Endothelial cell of umbilical vein (primary cell): ENCODE measurements at regions not wholly inside any gene's neighbourhood (a gene's known extent, or its start where the extent isn't known, plus 50 kb on each side); places are given as distances from the start of the nearest gene placed in this dataset.

Experiments
- BruUV-seq: library from RNA; stranded (reverse); fragments of 400-500 nt; replicated peaks from 2 replicates; lab custom pipeline; 2021; lab: Mats Ljungman, UMichigan
- CTCF ChIA-PET: fragments of 300-600, 350-600 bp; sonication (Branson Sonifier 250); formaldehyde crosslinking; loops from one replicate; lab custom pipeline; 2021; ENCODE audit warnings: antibody characterized with exemption, inconsistent platforms; lab: Charles Lee
- POLR2A ChIA-PET: fragments of 300-600, 350-600 bp; sonication (Branson Sonifier 250); formaldehyde crosslinking; loops from one replicate; lab custom pipeline; 2021; ENCODE audit warnings: antibody characterized with exemption, inconsistent platforms; lab: Charles Lee
- DNase-seq: peaks from one replicate; pipeline ENCODE4 v3.0.0-alpha.2; 2011; ENCODE audit warnings: low read depth, low spot score
- FAIRE-seq: peaks from 2 replicates; lab custom pipeline; 2011; peaks lifted over from hg19 to GRCh38; lab: Jason Lieb, UNC
- H2AFZ ChIP-seq: 2 replicates; pipeline ENCODE4 v1.6.0; 2012; ENCODE audit warnings: low read depth, low read length, control low read depth, inconsistent platforms
- H3K27ac ChIP-seq: 2 replicates; pipeline ENCODE4 v1.5.1; 2011; ENCODE audit warnings: low read depth, mild to moderate bottlenecking, control low read depth, low read length, moderate library complexity; ENCODE audit not compliant: insufficient read depth
- H3K27me3 ChIP-seq, 2 experiments: 2 replicates each; pipeline versions ENCODE4 v1.6.0 to v1.6.1; 2011; ENCODE audit warnings: low read length in 2 of 2, mixed read lengths in 1 of 2; ENCODE audit not compliant: control insufficient read depth in 2 of 2, insufficient read depth in 2 of 2
- H3K36me3 ChIP-seq, 2 experiments: 2 replicates in 1 of 2; 3 replicates in 1 of 2; pipeline ENCODE4 v1.5.1; 2011; ENCODE audit warnings: low read length in 2 of 2, mild to moderate bottlenecking in 1 of 2, moderate library complexity in 1 of 2; ENCODE audit not compliant: control insufficient read depth in 2 of 2, insufficient read depth in 2 of 2; ENCODE audit errors: extremely low read depth in 1 of 2
- H3K4me1 ChIP-seq: 3 replicates; pipeline ENCODE4 v1.5.1; 2011; ENCODE audit warnings: mild to moderate bottlenecking, low read length; ENCODE audit not compliant: control insufficient read depth, insufficient read depth; ENCODE audit errors: extremely low read depth
- H3K4me2 ChIP-seq: 2 replicates; pipeline ENCODE4 v1.6.1; 2011; ENCODE audit warnings: low read length, control low read depth, mixed read lengths; ENCODE audit not compliant: insufficient read depth
- H3K4me3 ChIP-seq, 3 experiments: fragments of 200-600 bp in 1 of 3; sonication (generic), shearing (Covaris generic) in 1 of 3; replicated peaks in 1 of 3; 2 replicates each; pipeline ENCODE4 v1.5.1; 2011 to 2016; ENCODE audit warnings: control low read depth in 3 of 3, low read length in 3 of 3, mild to moderate bottlenecking in 2 of 3, inconsistent platforms in 1 of 3, low read depth in 1 of 3, moderate library complexity in 1 of 3; ENCODE audit not compliant: insufficient read depth in 1 of 3
- H3K79me2 ChIP-seq: 2 replicates; pipeline ENCODE4 v1.6.0; 2012; ENCODE audit warnings: low read length, inconsistent platforms; ENCODE audit not compliant: control insufficient read depth, insufficient read depth
- H3K9ac ChIP-seq: replicated peaks from 2 replicates; pipeline ENCODE3; 2011; ENCODE audit warnings: low read length, control low read depth; ENCODE audit not compliant: insufficient read depth; ENCODE audit errors: extremely low read depth
- H3K9me1 ChIP-seq: replicated peaks from 3 replicates; pipeline ENCODE4 v1.6.0; 2011; ENCODE audit warnings: mild to moderate bottlenecking, low read length; ENCODE audit not compliant: control insufficient read depth, insufficient read depth; ENCODE audit errors: extremely low read depth
- H3K9me3 ChIP-seq: replicated peaks from 2 replicates; pipeline ENCODE4 v1.5.1; 2012; ENCODE audit warnings: low read length, inconsistent platforms; ENCODE audit not compliant: control insufficient read depth, insufficient read depth
- H4K20me1 ChIP-seq: replicated peaks from 2 replicates; pipeline ENCODE3; 2011; ENCODE audit warnings: mild to moderate bottlenecking, low read length; ENCODE audit not compliant: control insufficient read depth, insufficient read depth; ENCODE audit errors: extremely low read depth
- CTCF ChIP-seq, 2 donors: IDR thresholded peaks; 1 replicate in 1 of 2; 2 replicates in 1 of 2; pipeline ENCODE4 v1.5.1; 2011; ENCODE audit warnings: low read length in 2 of 2, mild to moderate bottlenecking in 2 of 2, moderate library complexity in 2 of 2, control low read depth in 1 of 2, inconsistent platforms in 1 of 2, low read depth in 1 of 2; ENCODE audit not compliant: insufficient read depth in 1 of 2; ENCODE audit errors: extremely low read depth in 1 of 2
- EZH2 ChIP-seq: IDR thresholded peaks from 2 replicates; pipeline ENCODE4 v1.6.1; 2012; ENCODE audit warnings: borderline replicate concordance, low read depth, mild to moderate bottlenecking, moderate library complexity, low read length, inconsistent platforms; ENCODE audit not compliant: severe bottlenecking
- FOS ChIP-seq: IDR thresholded peaks from 2 replicates; pipeline ENCODE4 v1.6.1; 2011; ENCODE audit warnings: mild to moderate bottlenecking, low read length, moderate library complexity, borderline replicate concordance; ENCODE audit not compliant: insufficient read depth
- GATA2 ChIP-seq: IDR thresholded peaks from 2 replicates; pipeline ENCODE4 v1.7.0; 2011; ENCODE audit warnings: low read depth, mild to moderate bottlenecking, moderate library complexity, mixed read lengths, low read length; ENCODE audit not compliant: insufficient read length, insufficient read depth
- JUN ChIP-seq: IDR thresholded peaks from 2 replicates; pipeline ENCODE4 v1.6.1; 2011; ENCODE audit warnings: borderline replicate concordance, low read depth; ENCODE audit not compliant: insufficient read length, insufficient read depth
- MAX ChIP-seq: IDR thresholded peaks from 2 replicates; pipeline ENCODE4 v1.6.1; 2011; ENCODE audit not compliant: insufficient read depth, insufficient read length
- MYC ChIP-seq: IDR thresholded peaks from one replicate; pipeline ENCODE4 v1.6.1; 2011; ENCODE audit warnings: mild to moderate bottlenecking, low read depth, low read length
- POLR2A ChIP-seq: IDR thresholded peaks from 2 replicates; pipeline ENCODE4 v1.6.1; 2012; ENCODE audit warnings: low read depth, mild to moderate bottlenecking, control low read depth, low read length
- dilution Hi-C: fragments of 300-500 bp; cut with MboI; formaldehyde crosslinking; loops from one replicate; pipeline ENCODE4 v1.15.0; 2019; ENCODE audit warnings: low sequenced_read_pairs; ENCODE audit not compliant: extremely low pct_ligation_motif_present
- intact Hi-C: fragments of 100-400 bp; cut with micrococcal nuclease; formaldehyde crosslinking; loops from one replicate; pipeline ENCODE4 v1.10.0; 2022

- Histone ChIP-seq H3K79me2 (no peaks in the 10 kb centered on the region), H3K4me2 (no peak overlapping the region), H3K9me1 (no peaks in the 10 kb centered on the region), H3K27me3 (no peaks in the 10 kb centered on the region), H4K20me1 (no peaks in the 10 kb centered on the region), H3K9ac (no peak overlapping the region), H3K36me3 (no peaks in the 10 kb centered on the region), H3K4me3 (no peak overlapping the region), H3K4me1 (no peaks in the 10 kb centered on the region), H3K27ac (no peak overlapping the region), H2AFZ (no peak overlapping the region), H3K9me3 (no peaks in the 10 kb centered on the region)
- ChIA-PET POLR2A (no interaction called here), CTCF (interaction anchor here (0.6 to 2.0 kb wide), 14 partner anchors 8 to 193 kb away, joined by 3 to 9 read pairs (median 4); partner anchors contain the start of gene LINGO1)
- no TSS peak for BruUV-seq
- dilution Hi-C loops (no loop called here), intact Hi-C loops (loop anchor here (10.0 kb wide), 1 partner anchor 150 kb away; the partner anchor contains the start of gene LINGO1)
- FAIRE-seq (no peak), DNase-seq (peak; percentile 14)
- TF ChIP-seq MAX (no peak), JUN (no peak), CTCF (IDR thresholded peaks at IDR 0.05; ENCODE audit: extremely low read depth in 1 of 2, insufficient read depth in 1 of 2, low read depth in 1 of 2, low read length in 2 of 2) (peak; percentile 44 to 59), GATA2 (no peak), POLR2A (no peak), EZH2 (no peak), MYC (no peak), FOS (no peak)
Measured at GRCh38 chr15:77784361-77785292, 151.9 kb upstream of the LINGO1 start.
